ENCODE measurements at regions not wholly inside any gene's neighbourhood (a gene's known extent, or its start where the extent isn't known, plus 50 kb on each side); places are given as distances from the start of the nearest gene placed in this dataset.

DNA sequence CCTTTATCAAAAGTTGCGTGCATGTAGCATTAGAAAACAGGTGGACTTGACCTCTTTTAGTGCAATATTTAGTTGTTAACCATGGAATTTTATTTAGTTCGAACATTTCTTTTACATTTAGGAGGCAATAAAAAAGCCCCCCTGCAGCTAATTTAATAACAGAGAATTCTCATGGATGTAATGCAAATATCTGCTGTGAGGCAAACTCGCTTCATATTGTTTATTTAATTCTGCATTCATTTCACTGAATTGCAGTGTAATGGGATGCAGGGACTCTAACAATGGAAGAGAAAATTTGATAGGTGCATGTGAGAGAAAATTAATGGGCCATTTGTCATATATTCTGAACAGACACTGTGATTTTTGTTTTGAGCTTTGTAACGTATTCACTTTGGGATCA lies 205.1 kb upstream of the CHD1 start (continued):
- TF ChIP-seq JUND (IDR thresholded peaks at IDR 0.05; ENCODE audit: low read length) = no peak

All from H1 (cell line).